ENCODE measurements at regions not wholly inside any gene's neighbourhood (a gene's known extent, or its start where the extent isn't known, plus 50 kb on each side); places are given as distances from the start of the nearest gene placed in this dataset.

GRCh38 chr5:29240379-29240778 is 1953.1 kb upstream of the CDH6 start:
- TF ChIP-seq REST (IDR thresholded peaks at IDR 0.05; ENCODE audit: low read depth), result no peak
- TF ChIP-seq MAX (IDR thresholded peaks at IDR 0.05), result no peak
- no peak for TF ChIP-seq FOXM1 (IDR thresholded peaks at IDR 0.05; ENCODE audit: borderline replicate concordance, low read depth)
- no peak for TF ChIP-seq EP300 (IDR thresholded peaks at IDR 0.05; ENCODE audit: borderline replicate concordance)
- no peak for TF ChIP-seq TAF1 (IDR thresholded peaks at IDR 0.05; ENCODE audit: low read depth)
- no peak for TF ChIP-seq YY1 (IDR thresholded peaks at IDR 0.05; ENCODE audit: low read depth)
- TF ChIP-seq NFIC (IDR thresholded peaks at IDR 0.05), result no peak
- TF ChIP-seq USF1 (IDR thresholded peaks at IDR 0.05), result no peak
- TF ChIP-seq TCF12 (IDR thresholded peaks at IDR 0.05; ENCODE audit: low read depth), result no peak

All from Ishikawa (cell line).